ENCODE measurements at regions not wholly inside any gene's neighbourhood (a gene's known extent, or its start where the extent isn't known, plus 50 kb on each side); places are given as distances from the start of the nearest gene placed in this dataset.

DNA sequence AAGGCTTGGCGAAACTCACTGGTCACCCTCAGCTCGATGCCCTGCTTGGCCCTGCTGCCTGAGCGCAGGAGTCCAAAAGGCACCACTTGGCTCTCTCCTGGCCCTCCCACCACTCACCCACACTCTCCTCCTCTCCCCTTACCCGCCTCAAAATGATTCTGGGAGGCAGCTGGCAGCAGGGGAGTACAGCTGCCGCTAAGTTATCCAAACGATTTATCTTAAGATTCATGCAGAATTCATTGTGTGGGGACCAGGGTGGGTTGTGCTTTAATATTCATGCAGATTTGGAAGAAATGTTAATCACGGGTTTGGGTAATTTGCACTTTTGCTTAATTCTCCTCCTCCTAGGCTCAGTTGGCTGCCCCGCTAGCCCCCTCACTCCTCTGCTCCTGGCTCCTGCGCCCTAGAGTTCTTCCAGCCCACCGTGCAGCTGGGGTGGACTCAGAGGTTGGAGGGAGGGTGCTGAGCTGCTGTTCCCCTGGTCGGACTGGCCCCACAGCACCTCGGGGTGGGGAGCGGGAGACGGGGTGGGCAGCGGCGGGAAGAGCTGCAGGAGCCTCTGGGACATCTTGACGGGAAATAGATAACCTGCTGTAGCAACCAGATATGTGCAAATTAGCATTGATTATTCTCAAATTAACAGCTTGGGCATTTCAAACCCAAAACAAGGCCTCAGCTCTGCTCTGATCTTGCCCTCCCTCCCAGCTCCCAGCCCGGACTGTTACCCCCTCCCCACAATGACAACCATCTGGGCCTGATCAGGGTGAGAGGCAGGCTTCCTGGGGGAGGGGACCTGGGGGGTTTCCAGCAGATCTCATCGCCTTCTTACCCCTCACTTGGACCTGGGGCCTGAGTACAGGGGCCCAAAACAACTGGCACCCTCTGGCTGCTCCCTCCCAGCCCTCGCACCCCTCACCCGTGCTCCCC, 122.6 kb upstream of the RPL38 start:
- H3K4me1 Mint-ChIP-seq = no peaks in the 10 kb centered on the region
- H3K4me3 Mint-ChIP-seq = no peak overlapping the region
- no peak overlapping the region for H3K27ac Mint-ChIP-seq
- CTCF ChIA-PET = no interaction called here
- peaks cover 4% of the 10 kb centered on the region for H3K9me3 Mint-ChIP-seq
- H3K36me3 Mint-ChIP-seq (ENCODE audit: low read depth) = no peaks in the 10 kb centered on the region
- DNase-seq = no peak
- peaks cover 3% of the 10 kb centered on the region for H3K27me3 Mint-ChIP-seq
- POLR2A ChIA-PET = no interaction called here

DNA sequence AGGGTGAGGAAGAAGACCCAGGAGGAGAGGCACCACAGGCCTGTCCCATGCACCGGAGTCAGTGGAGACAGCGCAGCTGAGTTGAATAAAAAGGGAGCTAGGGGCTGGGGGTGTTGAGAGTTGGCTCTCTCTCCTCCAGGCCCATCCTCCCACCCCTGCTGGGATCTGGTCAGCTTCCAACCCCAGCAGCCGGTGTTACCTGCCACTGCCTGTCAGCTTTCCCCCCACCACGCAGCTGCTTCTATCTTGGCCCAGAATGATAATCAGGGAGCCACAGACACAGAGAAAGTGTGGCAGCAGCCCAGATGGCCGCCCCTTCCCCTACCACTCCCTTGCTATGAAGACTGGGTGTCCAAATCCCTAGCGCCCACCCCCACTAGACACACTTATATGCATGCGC, 120.6 kb upstream of the RPL38 start:
- ChIA-PET POLR2A (no interaction called here), CTCF (no interaction called here)
- H3K27ac Mint-ChIP-seq = no peak overlapping the region
- H3K9me3 Mint-ChIP-seq = peaks cover 4% of the 10 kb centered on the region
- no peaks in the 10 kb centered on the region for H3K4me1 Mint-ChIP-seq
- H3K27me3 Mint-ChIP-seq = peaks cover 4% of the 10 kb centered on the region
- DNase-seq = no peak
- H3K36me3 Mint-ChIP-seq (ENCODE audit: low read depth) = no peaks in the 10 kb centered on the region
- no peak overlapping the region for H3K4me3 Mint-ChIP-seq

DNA sequence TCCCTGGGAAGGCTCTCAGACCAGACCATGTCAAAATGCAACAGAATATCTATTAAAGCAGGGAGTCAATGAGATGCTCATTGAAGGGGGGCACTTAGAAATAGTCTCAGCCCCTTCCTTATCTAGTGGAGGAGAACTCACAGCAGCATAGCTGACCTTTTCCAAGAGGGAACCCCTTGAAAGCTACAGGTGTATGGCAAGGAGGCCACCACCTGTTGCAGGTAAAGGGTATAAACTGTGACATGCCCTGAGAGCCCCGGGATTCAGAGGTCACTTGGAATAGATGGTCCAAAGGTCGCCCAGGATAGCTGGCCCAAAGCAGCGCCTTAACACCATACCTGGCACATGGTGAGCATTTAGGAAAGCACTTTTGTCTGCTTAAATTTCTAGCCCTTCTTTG, 120.2 kb upstream of the RPL38 start:
- Mint-ChIP-seq H3K4me1 (no peaks in the 10 kb centered on the region), H3K36me3 (ENCODE audit: low read depth) (no peaks in the 10 kb centered on the region), H3K27ac (no peak overlapping the region), H3K9me3 (peaks cover 4% of the 10 kb centered on the region), H3K27me3 (peaks cover 8% of the 10 kb centered on the region), H3K4me3 (no peak overlapping the region)
- POLR2A ChIA-PET = no interaction called here
- CTCF ChIA-PET = no interaction called here
- DNase-seq = no peak

DNA sequence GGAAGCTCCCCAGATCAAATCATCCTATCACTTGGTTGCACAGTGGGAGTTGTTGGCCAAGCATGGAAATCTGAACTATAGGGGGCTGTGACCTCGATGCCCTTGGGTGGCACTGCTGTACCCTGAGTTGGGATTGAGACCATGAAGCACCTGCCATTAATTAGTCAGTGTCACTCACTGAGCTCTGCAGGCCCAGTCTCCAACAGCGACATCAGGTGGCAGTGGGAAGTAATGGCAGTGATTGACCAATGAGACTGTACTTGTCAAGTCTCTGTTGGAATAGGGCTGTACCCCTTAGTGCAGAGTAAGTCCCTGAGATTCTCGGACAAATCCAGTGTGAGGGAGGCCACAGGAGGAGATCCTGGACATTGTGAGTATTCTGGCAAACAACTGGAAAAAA, 118.0 kb upstream of the RPL38 start:
- peaks cover 4% of the 10 kb centered on the region for H3K9me3 Mint-ChIP-seq
- ChIA-PET CTCF (interaction anchor here (1.3 to 2.1 kb wide), 2 partner anchors 105 to 117 kb away, joined by 3 to 4 read pairs; no protein-coding TSS in a partner anchor), POLR2A (no interaction called here)
- no peaks in the 10 kb centered on the region for H3K36me3 Mint-ChIP-seq (ENCODE audit: low read depth)
- H3K27me3 Mint-ChIP-seq = peaks cover 11% of the 10 kb centered on the region
- H3K4me1 Mint-ChIP-seq = no peaks in the 10 kb centered on the region
- DNase-seq = no peak
- H3K27ac Mint-ChIP-seq = no peak overlapping the region
- no peak overlapping the region for H3K4me3 Mint-ChIP-seq

DNA sequence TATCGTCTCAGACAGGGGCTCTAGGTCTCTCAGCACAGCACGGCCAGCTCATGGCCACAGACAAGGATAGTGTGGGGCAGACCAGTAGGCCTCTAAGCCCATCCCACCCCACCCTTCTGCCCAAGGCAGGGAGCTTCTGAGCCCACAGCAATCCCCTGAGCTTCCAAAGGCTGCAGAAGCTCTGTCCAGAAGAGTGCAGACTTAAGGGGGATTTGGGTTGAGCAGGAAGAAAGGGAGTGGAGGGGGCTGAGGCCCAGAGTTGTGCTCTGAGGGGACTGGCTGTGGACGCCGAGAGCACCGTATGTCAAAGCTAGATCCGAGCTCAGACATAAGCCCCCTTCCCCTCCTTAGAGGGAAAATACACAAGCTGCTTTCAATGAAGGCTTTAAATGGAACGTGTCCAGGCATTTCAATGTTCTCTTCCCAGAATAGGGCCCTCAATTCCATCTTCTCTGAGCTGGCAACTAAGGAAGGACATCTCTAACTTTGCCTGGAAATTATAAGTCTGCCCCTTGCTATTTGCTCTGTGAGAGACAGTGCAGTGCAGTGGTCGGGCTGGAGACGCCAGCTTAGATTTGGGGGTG, 116.4 kb upstream of the RPL38 start:
- POLR2A ChIA-PET = no interaction called here
- Mint-ChIP-seq H3K4me3 (no peak overlapping the region), H3K36me3 (ENCODE audit: low read depth) (no peaks in the 10 kb centered on the region), H3K27ac (no peak overlapping the region), H3K9me3 (peaks cover 4% of the 10 kb centered on the region), H3K27me3 (peaks cover 18% of the 10 kb centered on the region), H3K4me1 (no peaks in the 10 kb centered on the region)
- no peak for DNase-seq
- CTCF ChIA-PET = interaction anchor here (0.6 to 2.1 kb wide), 2 partner anchors 88 to 115 kb away, joined by 3 to 4 read pairs; no protein-coding TSS in a partner anchor

DNA sequence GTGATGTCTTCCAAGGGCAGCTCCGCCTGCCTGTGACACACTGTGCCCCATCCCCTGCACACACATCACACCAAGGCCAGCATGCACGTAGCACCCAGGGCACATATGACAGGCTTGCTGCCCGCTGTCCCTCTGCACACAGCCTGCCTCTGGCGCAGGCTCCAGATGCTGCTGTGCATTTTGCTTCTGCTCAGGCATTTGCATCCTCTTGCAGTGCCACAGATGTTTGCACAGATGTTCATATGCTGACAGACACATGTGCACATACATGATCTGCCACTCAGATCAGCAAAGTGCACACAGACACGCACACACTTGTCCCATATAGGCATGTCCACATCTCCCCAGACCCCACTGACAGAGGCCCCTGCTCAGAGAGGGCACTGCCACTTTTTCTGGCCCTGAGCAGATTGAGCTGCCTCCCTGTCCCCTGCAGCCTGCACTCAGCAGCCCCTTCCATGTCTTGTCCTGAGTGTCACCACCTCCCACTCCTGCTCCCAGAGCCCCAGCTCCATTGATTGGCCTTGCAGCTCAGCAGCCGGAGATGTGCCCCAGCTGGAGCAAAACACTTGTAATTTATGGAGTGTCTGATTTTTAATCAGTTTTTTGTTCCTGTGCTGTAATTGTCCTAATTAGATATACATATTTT, 115.1 kb upstream of the RPL38 start:
- DNase-seq = no peak
- H3K4me1 Mint-ChIP-seq = no peaks in the 10 kb centered on the region
- ChIA-PET CTCF (no interaction called here), POLR2A (no interaction called here)
- peaks cover 4% of the 10 kb centered on the region for H3K9me3 Mint-ChIP-seq
- peaks cover 21% of the 10 kb centered on the region for H3K27me3 Mint-ChIP-seq
- H3K36me3 Mint-ChIP-seq (ENCODE audit: low read depth) = no peaks in the 10 kb centered on the region
- no peak overlapping the region for H3K4me3 Mint-ChIP-seq
- H3K27ac Mint-ChIP-seq = no peak overlapping the region

DNA sequence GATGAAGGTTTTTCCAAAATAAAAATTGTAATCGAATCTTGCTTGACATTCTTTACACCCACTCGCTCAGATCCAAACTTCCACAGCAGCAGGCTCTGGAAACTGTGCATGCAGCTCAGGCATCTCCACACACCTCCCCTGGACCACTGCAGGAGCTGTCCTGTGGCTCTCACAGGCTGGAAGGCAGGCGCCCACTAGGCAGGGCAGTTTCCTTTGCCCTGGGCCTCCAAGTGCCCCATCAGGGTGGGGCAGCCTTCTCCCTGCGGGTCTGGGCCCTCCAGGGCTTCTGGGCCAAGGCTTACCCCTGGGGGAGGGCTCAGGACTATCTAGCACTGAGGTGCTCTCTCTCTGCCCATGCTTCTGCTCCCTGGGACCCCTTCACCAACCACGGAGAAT, 114.5 kb upstream of the RPL38 start:
- H3K27ac Mint-ChIP-seq = no peak overlapping the region
- H3K27me3 Mint-ChIP-seq = peaks cover 25% of the 10 kb centered on the region
- CTCF ChIA-PET = interaction anchor here (1.6 kb wide), 1 partner anchor 12 kb away, joined by 8 read pairs; no protein-coding TSS in a partner anchor
- H3K4me1 Mint-ChIP-seq = no peaks in the 10 kb centered on the region
- H3K9me3 Mint-ChIP-seq = peaks cover 4% of the 10 kb centered on the region
- POLR2A ChIA-PET = no interaction called here
- H3K4me3 Mint-ChIP-seq = no peak overlapping the region
- DNase-seq = no peak
- H3K36me3 Mint-ChIP-seq (ENCODE audit: low read depth) = no peaks in the 10 kb centered on the region

DNA sequence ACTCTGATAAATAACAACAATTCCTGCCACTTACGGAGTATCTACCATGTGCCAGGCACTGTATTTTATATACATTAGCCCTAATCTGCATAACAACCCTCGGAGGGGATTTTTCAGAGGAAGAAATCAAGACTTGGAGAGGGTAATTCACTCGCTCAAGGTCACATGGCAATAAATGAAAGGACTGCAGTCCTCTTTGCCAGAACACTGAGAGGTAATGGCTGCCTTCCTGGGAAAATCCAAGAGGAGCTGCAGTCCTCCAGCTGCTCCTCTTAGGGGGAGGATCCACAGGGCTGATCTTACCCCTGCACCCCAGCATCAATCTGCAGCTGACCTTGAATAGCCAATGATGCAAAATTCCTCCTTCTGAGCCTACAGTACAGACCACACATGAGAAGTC, 114.1 kb upstream of the RPL38 start:
- POLR2A ChIA-PET = no interaction called here

DNA sequence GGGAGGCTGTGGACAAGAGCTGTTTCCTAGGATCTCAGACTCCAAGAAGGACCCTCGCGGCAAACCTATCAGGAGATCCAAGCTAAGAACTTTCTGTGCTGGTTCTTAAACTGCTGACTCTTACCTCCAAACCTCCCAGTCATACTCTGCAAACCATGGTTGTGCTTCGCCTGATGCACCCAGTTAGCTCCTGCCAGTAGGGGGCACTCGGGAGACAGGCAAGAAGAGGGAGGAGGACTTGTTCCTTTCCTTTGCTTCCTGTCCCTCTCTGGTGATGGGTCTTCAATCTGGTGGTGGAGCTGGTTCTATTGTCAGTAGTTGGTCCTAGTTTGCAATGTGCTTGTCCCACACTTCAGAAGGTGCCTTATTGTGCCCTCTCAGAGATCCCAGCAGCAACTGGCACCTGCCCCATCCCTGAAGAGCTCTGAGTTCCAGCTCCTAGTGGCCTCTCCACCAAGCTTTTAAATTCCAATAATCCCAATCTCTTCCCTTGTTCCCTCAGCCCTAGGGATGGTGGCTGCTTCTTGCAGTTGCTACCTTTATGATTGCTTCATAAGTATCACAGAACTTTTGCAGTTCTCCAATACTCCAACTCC, 113.5 kb upstream of the RPL38 start:
- H3K4me3 Mint-ChIP-seq = no peak overlapping the region
- no peaks in the 10 kb centered on the region for H3K4me1 Mint-ChIP-seq
- DNase-seq = peak; percentile 71
- no peaks in the 10 kb centered on the region for H3K36me3 Mint-ChIP-seq (ENCODE audit: low read depth)
- CTCF ChIA-PET = interaction anchor here (0.6 to 1.6 kb wide), 12 partner anchors 12 to 1366 kb away, joined by 3 to 8 read pairs (median 4); partner anchors contain the start of gene RPL38
- peaks cover 4% of the 10 kb centered on the region for H3K9me3 Mint-ChIP-seq
- peaks cover 30% of the 10 kb centered on the region for H3K27me3 Mint-ChIP-seq
- no peak overlapping the region for H3K27ac Mint-ChIP-seq
- POLR2A ChIA-PET = no interaction called here

More for the DNA sequence above, 114.1 kb upstream of the RPL38 start:
- Mint-ChIP-seq H3K4me1 (no peaks in the 10 kb centered on the region), H3K4me3 (no peak overlapping the region), H3K9me3 (peaks cover 4% of the 10 kb centered on the region), H3K36me3 (ENCODE audit: low read depth) (no peaks in the 10 kb centered on the region), H3K27me3 (peaks cover 28% of the 10 kb centered on the region), H3K27ac (no peak overlapping the region)
- DNase-seq = no peak
- CTCF ChIA-PET = interaction anchor here (0.6 to 1.6 kb wide), 11 partner anchors 12 to 114 kb away, joined by 3 to 8 read pairs (median 4); partner anchors contain the start of gene RPL38

DNA sequence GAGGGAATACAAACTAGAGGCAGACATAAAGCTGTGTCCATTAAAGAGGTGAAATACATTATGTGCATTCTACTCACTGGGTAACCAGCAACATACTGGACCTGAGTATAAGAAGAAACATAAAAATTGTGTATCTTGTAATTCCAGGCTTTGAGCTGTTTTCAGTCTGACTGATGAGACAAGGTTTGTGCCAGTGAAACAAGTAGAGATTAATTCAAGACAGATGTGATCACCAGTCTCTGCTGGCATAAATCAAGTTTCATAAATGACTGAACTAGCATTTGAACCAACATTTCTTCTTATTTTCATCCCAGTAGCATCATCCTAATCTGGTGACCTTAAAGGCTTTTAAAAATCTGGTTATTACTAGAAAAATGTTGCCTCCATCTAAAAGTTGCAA, 108.8 kb upstream of the RPL38 start:
- POLR2A ChIA-PET = no interaction called here
- no peaks in the 10 kb centered on the region for H3K4me1 Mint-ChIP-seq
- no peak for DNase-seq
- no peaks in the 10 kb centered on the region for H3K9me3 Mint-ChIP-seq
- H3K27me3 Mint-ChIP-seq = peaks cover 27% of the 10 kb centered on the region
- H3K36me3 Mint-ChIP-seq (ENCODE audit: low read depth) = no peaks in the 10 kb centered on the region
- H3K27ac Mint-ChIP-seq = no peak overlapping the region
- H3K4me3 Mint-ChIP-seq = no peak overlapping the region
- CTCF ChIA-PET = no interaction called here

DNA sequence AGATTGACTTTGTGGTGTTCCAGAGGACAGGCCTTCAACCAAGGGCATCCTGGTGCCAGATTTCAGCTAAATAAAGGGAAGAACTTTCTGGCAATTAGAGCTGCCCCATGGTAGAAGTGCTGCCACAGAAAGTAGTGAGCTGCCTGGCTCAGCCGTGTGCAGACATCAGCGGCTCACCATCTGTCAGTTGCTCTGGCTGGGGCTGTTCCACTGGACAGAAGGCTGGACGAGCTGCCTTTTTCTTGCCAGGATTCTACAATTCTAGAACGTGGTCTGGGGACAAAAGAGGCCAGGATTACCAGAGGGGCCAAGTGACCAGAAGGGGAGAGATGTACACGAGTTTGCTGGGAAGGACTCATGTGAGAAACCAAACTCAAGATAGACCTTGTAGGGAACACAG, 107.0 kb upstream of the RPL38 start:
- ChIA-PET POLR2A (no interaction called here), CTCF (no interaction called here)
- Mint-ChIP-seq H3K4me1 (no peaks in the 10 kb centered on the region), H3K27me3 (peaks cover 27% of the 10 kb centered on the region), H3K9me3 (no peaks in the 10 kb centered on the region), H3K36me3 (ENCODE audit: low read depth) (no peaks in the 10 kb centered on the region), H3K27ac (no peak overlapping the region), H3K4me3 (no peak overlapping the region)
- DNase-seq = no peak

DNA sequence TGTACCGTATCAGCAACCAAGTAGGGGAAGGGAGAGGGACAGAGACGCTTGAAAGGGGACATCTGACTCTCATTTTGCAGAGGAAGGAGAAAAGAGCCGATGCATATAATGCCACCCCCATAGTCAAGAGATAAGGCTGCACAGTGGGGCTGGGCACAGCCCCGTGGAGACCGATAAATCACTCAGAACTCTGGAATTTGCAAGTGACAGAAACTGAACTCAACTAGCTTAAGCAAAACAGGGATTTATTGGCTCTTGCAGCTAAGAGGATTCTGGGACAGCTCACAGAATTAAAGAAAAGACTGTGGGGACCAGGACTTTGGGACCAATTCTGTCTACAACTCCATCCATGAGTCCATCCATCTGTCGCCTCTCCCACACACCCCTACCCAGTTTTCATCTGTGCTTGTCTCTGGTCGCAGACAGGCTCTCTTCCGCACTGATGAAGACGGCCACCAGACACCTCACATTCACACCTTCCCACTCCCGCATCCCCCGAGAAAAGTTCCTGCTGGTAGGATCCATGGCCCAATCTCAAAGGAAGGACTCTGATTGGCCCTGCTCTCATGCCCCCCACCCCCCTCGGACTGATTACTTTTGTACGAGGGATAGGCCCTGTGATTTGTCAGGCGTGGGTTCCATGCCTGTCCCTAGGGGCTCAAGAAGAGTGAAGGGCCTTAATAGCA, 105.9 kb upstream of the RPL38 start:
- ChIA-PET POLR2A (no interaction called here), CTCF (no interaction called here)
- Mint-ChIP-seq H3K9me3 (no peaks in the 10 kb centered on the region), H3K27ac (no peak overlapping the region), H3K27me3 (peaks cover 26% of the 10 kb centered on the region), H3K36me3 (ENCODE audit: low read depth) (no peaks in the 10 kb centered on the region), H3K4me3 (no peak overlapping the region), H3K4me1 (no peaks in the 10 kb centered on the region)
- no peak for DNase-seq
